Erythroblast (primary cell): ENCODE measurements at regions not wholly inside any gene's neighbourhood (a gene's known extent, or its start where the extent isn't known, plus 50 kb on each side); places are given as distances from the start of the nearest gene placed in this dataset.

Experiments
- GATA1 ChIP-seq: IDR thresholded peaks from 2 replicates; pipeline ENCODE4 v1.6.1; 2011; ENCODE audit warnings: low read depth, mild to moderate bottlenecking, control low read depth, low read length, moderate library complexity
- POLR2A ChIP-seq: IDR thresholded peaks from 2 replicates; pipeline ENCODE4 v1.6.1; 2011; ENCODE audit warnings: mild to moderate bottlenecking, low read length

- TF ChIP-seq POLR2A (no peak), GATA1 (no peak)
Observed at GRCh38 chr2:2619995-2620394, 288.9 kb upstream of the MYT1L start.
